ENCODE measurements at regions not wholly inside any gene's neighbourhood (a gene's known extent, or its start where the extent isn't known, plus 50 kb on each side); places are given as distances from the start of the nearest gene placed in this dataset.

DNA sequence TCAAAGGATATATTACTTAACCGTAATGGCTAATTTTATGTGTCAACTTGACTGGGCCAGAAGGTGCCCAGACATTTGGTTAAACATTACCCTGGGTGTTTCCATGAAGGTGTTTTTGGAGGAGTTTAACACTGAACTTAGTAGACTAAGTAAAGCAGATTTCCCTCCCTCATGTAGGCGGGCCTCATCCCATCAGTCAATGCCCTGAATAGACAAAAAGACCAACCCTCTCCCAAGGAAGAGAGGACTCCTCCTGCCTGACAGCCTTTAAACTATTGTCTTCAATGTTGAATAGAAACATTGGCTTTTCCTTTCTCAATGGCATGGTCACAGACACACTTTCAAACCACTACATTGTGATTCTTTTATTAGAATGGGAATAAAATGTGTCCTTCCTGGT is 121.9 kb downstream of the SETD4 start:
- ATAC-seq (no peak), DNase-seq (no peak)
- Histone ChIP-seq H3K9me3 (no peaks in the 10 kb centered on the region), H3K36me3 (no peaks in the 10 kb centered on the region), H3K27me3 (no peaks in the 10 kb centered on the region), H3K4me3 (no peak overlapping the region), H3K27ac (no peak overlapping the region), H3K4me1 (peaks cover 0 to 16% (median 3%) of the 10 kb centered on the region in 12 donors)
- intact Hi-C loops (cut with DNase I): loop anchor here in 3 of 10 donors (5.0 to 10.0 kb wide), 4 partner anchors 94 to 1246 kb away; no protein-coding TSS in a partner anchor
- TF ChIP-seq, protein P1, sequence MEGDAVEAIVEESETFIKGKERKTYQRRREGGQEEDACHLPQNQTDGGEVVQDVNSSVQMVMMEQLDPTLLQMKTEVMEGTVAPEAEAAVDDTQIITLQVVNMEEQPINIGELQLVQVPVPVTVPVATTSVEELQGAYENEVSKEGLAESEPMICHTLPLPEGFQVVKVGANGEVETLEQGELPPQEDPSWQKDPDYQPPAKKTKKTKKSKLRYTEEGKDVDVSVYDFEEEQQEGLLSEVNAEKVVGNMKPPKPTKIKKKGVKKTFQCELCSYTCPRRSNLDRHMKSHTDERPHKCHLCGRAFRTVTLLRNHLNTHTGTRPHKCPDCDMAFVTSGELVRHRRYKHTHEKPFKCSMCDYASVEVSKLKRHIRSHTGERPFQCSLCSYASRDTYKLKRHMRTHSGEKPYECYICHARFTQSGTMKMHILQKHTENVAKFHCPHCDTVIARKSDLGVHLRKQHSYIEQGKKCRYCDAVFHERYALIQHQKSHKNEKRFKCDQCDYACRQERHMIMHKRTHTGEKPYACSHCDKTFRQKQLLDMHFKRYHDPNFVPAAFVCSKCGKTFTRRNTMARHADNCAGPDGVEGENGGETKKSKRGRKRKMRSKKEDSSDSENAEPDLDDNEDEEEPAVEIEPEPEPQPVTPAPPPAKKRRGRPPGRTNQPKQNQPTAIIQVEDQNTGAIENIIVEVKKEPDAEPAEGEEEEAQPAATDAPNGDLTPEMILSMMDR (IDR thresholded peaks at IDR 0.05): no peak
- TF ChIP-seq POLR2A (IDR thresholded peaks at IDR 0.05): no peak
- WGBS, 4 donors: 84 to 97% (median 92%) methylated on average over 2 of the region's 2 CpGs

DNA sequence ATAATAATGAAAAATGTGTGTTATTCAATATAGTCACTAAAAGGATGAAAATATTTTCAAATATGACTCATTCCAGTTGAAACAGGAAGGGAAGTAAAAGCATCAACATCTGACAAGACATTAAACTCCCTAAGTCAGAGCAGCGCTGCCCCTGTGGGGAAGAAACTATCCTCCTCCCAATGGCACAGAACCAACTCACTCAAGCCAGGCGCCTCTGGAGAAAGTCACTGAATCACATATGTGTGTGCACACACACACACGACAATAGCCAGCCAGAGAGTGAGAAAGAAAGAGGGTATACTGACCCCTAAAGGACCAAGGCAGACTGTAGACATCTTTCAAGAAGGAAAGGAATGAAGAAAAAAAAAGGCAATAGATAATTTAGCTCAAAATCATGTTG is 126.9 kb downstream of the SETD4 start:
- Histone ChIP-seq H3K9me3 (no peaks in the 10 kb centered on the region), H3K36me3 (no peaks in the 10 kb centered on the region), H3K27me3 (no peaks in the 10 kb centered on the region), H3K27ac (peak overlapping the region in 10 of 12 donors; percentile 60 to 91 (median 82)), H3K4me1 (peaks cover 0 to 33% (median 22%) of the 10 kb centered on the region in 12 donors), H3K4me3 (no peak overlapping the region)
- peak; percentile 24 to 76 (median 74) for ATAC-seq
- WGBS, 4 donors: 12 to 27% (median 18%) methylated on average over 3 of the region's 3 CpGs
- intact Hi-C loops (cut with DNase I): loop anchor here in 3 of 10 donors (5.0 to 10.0 kb wide), 3 partner anchors 89 to 1046 kb away; no protein-coding TSS in a partner anchor
- TF ChIP-seq, protein P1 (IDR thresholded peaks at IDR 0.05): peak in 6 of 12 donors; percentile 16 to 43 (median 28)
- no peak for TF ChIP-seq POLR2A (IDR thresholded peaks at IDR 0.05)
- peak in 4 of 5 donors; percentile 59 to 74 (median 69) for DNase-seq

DNA sequence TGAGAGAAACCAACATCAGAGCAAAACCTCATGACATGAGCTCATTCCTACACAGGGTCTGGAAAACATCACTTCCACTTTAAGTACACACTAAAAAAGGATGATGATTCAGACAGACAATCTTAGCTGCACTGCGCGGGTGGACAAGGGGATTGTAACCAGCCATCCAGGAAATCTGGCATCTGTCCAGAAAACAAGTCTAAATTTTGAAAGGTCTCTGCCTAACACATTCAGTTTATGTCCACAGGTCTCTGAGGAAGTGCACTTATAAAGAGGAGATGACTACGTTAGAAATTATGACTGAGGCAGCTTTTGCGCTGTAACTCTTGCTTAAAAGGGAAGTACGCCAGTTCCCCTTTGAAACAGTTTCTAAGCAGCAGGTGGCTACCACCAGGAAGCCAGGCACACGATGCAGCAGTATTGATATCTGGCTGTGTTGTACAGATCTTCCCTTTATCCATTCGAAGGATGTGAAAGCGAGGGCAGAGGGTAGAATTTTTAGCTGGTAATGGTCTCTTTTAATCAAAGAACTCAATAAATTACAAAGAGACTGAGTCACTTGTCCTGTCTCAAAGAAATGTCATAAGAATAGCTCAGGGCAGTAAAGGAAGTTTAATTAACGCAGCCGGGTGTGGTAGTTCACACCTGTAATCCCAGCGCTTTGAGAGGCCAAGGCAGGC is 128.0 kb downstream of the SETD4 start:
- Histone ChIP-seq H3K36me3 (no peaks in the 10 kb centered on the region), H3K9me3 (no peaks in the 10 kb centered on the region), H3K27ac (peak overlapping the region; percentile 11 to 91 (median 77)), H3K27me3 (no peaks in the 10 kb centered on the region), H3K4me3 (peak overlapping the region in 1 of 12 donors; percentile 25), H3K4me1 (peaks cover 0 to 33% (median 22%) of the 10 kb centered on the region in 12 donors)
- DNase-seq: peak; percentile 70 to 86 (median 78)
- WGBS, 4 donors: 8 to 17% (median 12%) methylated on average over 11 of the region's 11 CpGs
- ATAC-seq: peak; percentile 90 to 97 (median 96)
- intact Hi-C loops (cut with DNase I): loop anchor here in 3 of 10 donors (5.0 to 10.0 kb wide), 3 partner anchors 88 to 1045 kb away; no protein-coding TSS in a partner anchor
- no peak for TF ChIP-seq POLR2A (IDR thresholded peaks at IDR 0.05)
- TF ChIP-seq, protein P1 (IDR thresholded peaks at IDR 0.05): no peak

DNA sequence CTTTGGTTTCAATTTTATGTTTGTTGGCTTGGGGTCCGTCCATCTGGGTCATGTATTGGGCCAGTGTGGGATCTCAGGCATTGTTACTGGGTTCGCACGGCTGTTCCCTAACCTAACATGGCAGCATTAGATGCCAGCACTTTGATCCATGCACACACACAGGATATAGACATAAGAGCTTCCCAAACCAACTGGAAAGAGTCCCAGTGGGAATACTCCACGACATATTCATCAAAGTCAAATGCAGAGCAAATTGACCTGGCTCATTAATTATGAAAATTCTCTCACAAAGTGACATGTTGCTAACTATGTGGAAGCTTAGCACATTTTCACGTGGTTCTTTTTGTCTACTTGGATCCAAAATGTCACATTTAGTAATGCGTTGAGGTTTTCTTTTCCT is 130.4 kb downstream of the SETD4 start:
- Histone ChIP-seq H3K27ac (no peak overlapping the region), H3K4me1 (peaks cover 0 to 38% (median 23%) of the 10 kb centered on the region in 12 donors), H3K9me3 (no peaks in the 10 kb centered on the region), H3K27me3 (no peaks in the 10 kb centered on the region), H3K4me3 (no peak overlapping the region), H3K36me3 (no peaks in the 10 kb centered on the region)
- ATAC-seq: no peak
- TF ChIP-seq, protein P1 (IDR thresholded peaks at IDR 0.05): no peak
- no peak for TF ChIP-seq POLR2A (IDR thresholded peaks at IDR 0.05)
- DNase-seq: no peak
- 83 to 90% (median 85%) methylated on average over 6 of the region's 6 CpGs for WGBS, 4 donors
- intact Hi-C loops (cut with DNase I): loop anchor here in 3 of 10 donors (5.0 to 10.0 kb wide), 3 partner anchors 85 to 1043 kb away; no protein-coding TSS in a partner anchor

All from heart left ventricle (tissue), 16 donors.